Memory B cell (primary cell): ENCODE measurements at regions not wholly inside any gene's neighbourhood (a gene's known extent, or its start where the extent isn't known, plus 50 kb on each side); places are given as distances from the start of the nearest gene placed in this dataset.
"Not testable (repeated sequence)": the region's sequence is repeated elsewhere in the genome, so short reads cannot be mapped to it uniquely, and the experiment has no call there.

ENCODE experiments used
- ATAC-seq: fragments of 150-1000 bp; cut with Tn5 transposase; 2 replicates; pipeline ENCODE4 v1.10.0; 2021; ENCODE audit warnings: low read depth, mild to moderate bottlenecking, moderate library complexity
- DNase-seq, 2 donors: peaks; one replicate each; pipeline ENCODE4 v3.0.0; 2022; ENCODE audit warnings: low spot score in 2 of 2
- H3K27ac Mint-ChIP-seq: one replicate; pipeline ENCODE4 v1.8.0; 2022; ENCODE audit warnings: mild to moderate bottlenecking, moderate library complexity, mixed read lengths
- H3K27me3 Mint-ChIP-seq: one replicate; pipeline ENCODE4 v1.8.0; 2022; ENCODE audit warnings: mixed read lengths
- H3K36me3 Mint-ChIP-seq: one replicate; pipeline ENCODE4 v1.8.0; 2022; ENCODE audit warnings: mild to moderate bottlenecking, mixed read lengths
- H3K4me1 Mint-ChIP-seq: one replicate; pipeline ENCODE4 v1.8.0; 2022; ENCODE audit warnings: mixed read lengths
- H3K4me3 Mint-ChIP-seq: one replicate; pipeline ENCODE4 v1.8.0; 2022; ENCODE audit warnings: mild to moderate bottlenecking, moderate library complexity, mixed read lengths
- H3K9me3 Mint-ChIP-seq: one replicate; pipeline ENCODE4 v1.8.0; 2022; ENCODE audit warnings: mixed read lengths

- DNase-seq, H3K4me3 Mint-ChIP-seq, H3K27ac Mint-ChIP-seq, H3K4me1 Mint-ChIP-seq, ATAC-seq, H3K27me3 Mint-ChIP-seq, H3K36me3 Mint-ChIP-seq, H3K9me3 Mint-ChIP-seq: not testable (repeated sequence)
Observed at GRCh38 chr1:242973341-242973740, 281.7 kb downstream of the CEP170 start.

GRCh38 chr1:242966892-242967291 is 288.2 kb downstream of the CEP170 start:
- ATAC-seq (no peak), DNase-seq (no peak)
- no peaks in the 10 kb centered on the region for H3K4me1 Mint-ChIP-seq
- H3K27ac Mint-ChIP-seq, result no peak overlapping the region
- H3K36me3 Mint-ChIP-seq, result no peaks in the 10 kb centered on the region
- H3K9me3 Mint-ChIP-seq, result peaks cover 9% of the 10 kb centered on the region
- H3K27me3 Mint-ChIP-seq, result peaks cover 1% of the 10 kb centered on the region
- no peak overlapping the region for H3K4me3 Mint-ChIP-seq

GRCh38 chr1:242959397-242959796 is 295.7 kb downstream of the CEP170 start:
- H3K4me3 Mint-ChIP-seq, H3K27me3 Mint-ChIP-seq, ATAC-seq, H3K4me1 Mint-ChIP-seq, H3K27ac Mint-ChIP-seq, H3K9me3 Mint-ChIP-seq, H3K36me3 Mint-ChIP-seq, DNase-seq: not testable (repeated sequence)

- H3K27ac Mint-ChIP-seq, ATAC-seq, H3K27me3 Mint-ChIP-seq: not testable (repeated sequence)
Observed at GRCh38 chr1:242954945-242955344, 300.1 kb downstream of the CEP170 start.

GRCh38 chr1:242946206-242946605 is 308.9 kb downstream of the CEP170 start:
- ATAC-seq (no peak), DNase-seq (no peak)
- peaks cover 7% of the 10 kb centered on the region for H3K27me3 Mint-ChIP-seq
- no peaks in the 10 kb centered on the region for H3K4me1 Mint-ChIP-seq
- no peaks in the 10 kb centered on the region for H3K36me3 Mint-ChIP-seq
- no peak overlapping the region for H3K27ac Mint-ChIP-seq
- H3K4me3 Mint-ChIP-seq, result no peak overlapping the region
- H3K9me3 Mint-ChIP-seq, result peaks cover 8% of the 10 kb centered on the region

More at GRCh38 chr1:242954945-242955344, 300.1 kb downstream of the CEP170 start:
- H3K9me3 Mint-ChIP-seq, DNase-seq, H3K36me3 Mint-ChIP-seq, H3K4me3 Mint-ChIP-seq, H3K4me1 Mint-ChIP-seq: not testable (repeated sequence)

- H3K9me3 Mint-ChIP-seq, H3K4me3 Mint-ChIP-seq, H3K27ac Mint-ChIP-seq, ATAC-seq, H3K27me3 Mint-ChIP-seq, H3K4me1 Mint-ChIP-seq, H3K36me3 Mint-ChIP-seq: not testable (repeated sequence)
- peak in 1 of 2 donors; percentile 10 for DNase-seq
Observed at GRCh38 chr1:242936725-242937124, 318.4 kb downstream of the CEP170 start.

GRCh38 chr1:242924717-242925116 is 330.4 kb downstream of the CEP170 start:
- not testable (repeated sequence) for H3K9me3 Mint-ChIP-seq, H3K4me3 Mint-ChIP-seq, H3K36me3 Mint-ChIP-seq, DNase-seq, ATAC-seq, H3K27me3 Mint-ChIP-seq, H3K27ac Mint-ChIP-seq, H3K4me1 Mint-ChIP-seq

GRCh38 chr1:242923603-242924002 is 331.5 kb downstream of the CEP170 start:
- not testable (repeated sequence) for H3K4me1 Mint-ChIP-seq, ATAC-seq, H3K36me3 Mint-ChIP-seq, H3K27me3 Mint-ChIP-seq, H3K4me3 Mint-ChIP-seq, H3K27ac Mint-ChIP-seq, DNase-seq, H3K9me3 Mint-ChIP-seq

- H3K4me1 Mint-ChIP-seq, H3K27me3 Mint-ChIP-seq, H3K36me3 Mint-ChIP-seq, H3K4me3 Mint-ChIP-seq, DNase-seq, H3K27ac Mint-ChIP-seq, ATAC-seq, H3K9me3 Mint-ChIP-seq: not testable (repeated sequence)
Observed at GRCh38 chr1:242914729-242915128, 340.4 kb downstream of the CEP170 start.

GRCh38 chr1:242912855-242913254 is 342.2 kb downstream of the CEP170 start:
- not testable (repeated sequence) for H3K9me3 Mint-ChIP-seq, H3K4me1 Mint-ChIP-seq, H3K27ac Mint-ChIP-seq, H3K36me3 Mint-ChIP-seq, ATAC-seq, H3K4me3 Mint-ChIP-seq, DNase-seq, H3K27me3 Mint-ChIP-seq

- not testable (repeated sequence) for ATAC-seq, H3K9me3 Mint-ChIP-seq, DNase-seq, H3K36me3 Mint-ChIP-seq, H3K27me3 Mint-ChIP-seq, H3K4me3 Mint-ChIP-seq, H3K4me1 Mint-ChIP-seq, H3K27ac Mint-ChIP-seq
Observed at GRCh38 chr1:242900558-242900957, 354.5 kb downstream of the CEP170 start.

GRCh38 chr1:242890192-242890741 is 364.8 kb downstream of the CEP170 start:
- Mint-ChIP-seq H3K4me3 (no peak overlapping the region), H3K27ac (no peak overlapping the region), H3K36me3 (no peaks in the 10 kb centered on the region), H3K27me3 (peaks cover 5% of the 10 kb centered on the region), H3K4me1 (no peaks in the 10 kb centered on the region), H3K9me3 (no peaks in the 10 kb centered on the region)
- DNase-seq (no peak), ATAC-seq (no peak)

GRCh38 chr1:242886137-242886536 is 361.6 kb upstream of the PLD5 start:
- no peaks in the 10 kb centered on the region for H3K9me3 Mint-ChIP-seq
- no peaks in the 10 kb centered on the region for H3K36me3 Mint-ChIP-seq
- H3K27ac Mint-ChIP-seq, result no peak overlapping the region
- ATAC-seq, result no peak
- H3K4me1 Mint-ChIP-seq, result peaks cover 3% of the 10 kb centered on the region
- H3K27me3 Mint-ChIP-seq, result peaks cover 5% of the 10 kb centered on the region
- no peak for DNase-seq
- H3K4me3 Mint-ChIP-seq, result no peak overlapping the region

GRCh38 chr1:242880022-242880421 is 355.5 kb upstream of the PLD5 start:
- H3K27ac Mint-ChIP-seq, ATAC-seq, H3K4me3 Mint-ChIP-seq, H3K36me3 Mint-ChIP-seq, DNase-seq, H3K27me3 Mint-ChIP-seq, H3K9me3 Mint-ChIP-seq, H3K4me1 Mint-ChIP-seq: not testable (repeated sequence)

- no peaks in the 10 kb centered on the region for H3K36me3 Mint-ChIP-seq
- no peaks in the 10 kb centered on the region for H3K9me3 Mint-ChIP-seq
- no peaks in the 10 kb centered on the region for H3K27me3 Mint-ChIP-seq
- no peak for ATAC-seq
- no peak overlapping the region for H3K4me3 Mint-ChIP-seq
- no peak for DNase-seq
- H3K27ac Mint-ChIP-seq, result no peak overlapping the region
- H3K4me1 Mint-ChIP-seq, result no peaks in the 10 kb centered on the region
Observed at GRCh38 chr1:242877743-242878142, 353.2 kb upstream of the PLD5 start.
